ENCODE measurements at regions not wholly inside any gene's neighbourhood (a gene's known extent, or its start where the extent isn't known, plus 50 kb on each side); places are given as distances from the start of the nearest gene placed in this dataset.

DNA sequence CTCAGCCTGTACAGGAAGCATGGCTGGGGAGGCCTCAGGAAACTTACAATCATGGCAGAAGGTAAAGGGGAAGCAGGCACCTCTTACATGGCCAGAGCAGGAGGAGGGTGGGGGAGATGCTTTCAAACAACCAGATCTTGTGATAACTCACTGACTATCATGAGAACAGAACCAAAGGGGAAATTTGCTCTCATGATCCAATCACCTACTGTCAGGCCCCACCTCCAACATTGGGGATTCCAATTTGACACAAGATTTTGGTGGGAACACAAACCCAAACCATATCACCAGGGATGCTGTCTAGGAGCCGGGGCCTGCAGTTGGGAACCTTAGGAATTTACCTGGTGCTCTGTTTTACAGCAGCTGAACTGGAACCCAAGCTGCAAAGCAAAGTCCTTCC lies 191.1 kb upstream of the CITED2 start:
- H3K36me3 ChIP-seq (ENCODE audit: insufficient read depth, insufficient read length, low read length) = no peaks in the 10 kb centered on the region
- DNase-seq (ENCODE audit: low read depth, low spot score) = no peak
- H3K9ac ChIP-seq (ENCODE audit: insufficient read length, low read depth) = no peak overlapping the region
- no peaks in the 10 kb centered on the region for H3K4me1 ChIP-seq (ENCODE audit: insufficient read depth, insufficient read length)
- TF ChIP-seq SUZ12 (IDR thresholded peaks at IDR 0.05; ENCODE audit: extremely low read depth, insufficient read depth, insufficient read length) = no peak
- no peak for TF ChIP-seq ZNF274 (IDR thresholded peaks at IDR 0.05; ENCODE audit: low read depth, low read length)
- no peak for TF ChIP-seq YY1 (IDR thresholded peaks at IDR 0.05; ENCODE audit: insufficient read depth, insufficient read length)
- H3K27me3 ChIP-seq (ENCODE audit: insufficient read depth, insufficient read length) = no peaks in the 10 kb centered on the region
- H3K4me3 ChIP-seq (ENCODE audit: insufficient read length, low read depth) = no peak overlapping the region
- no peaks in the 10 kb centered on the region for H3K9me3 ChIP-seq (ENCODE audit: insufficient read depth, low read length)

- DNase-seq (ENCODE audit: low read depth, low spot score) = no peak
- Histone ChIP-seq H3K4me3 (ENCODE audit: insufficient read length, low read depth) (no peak overlapping the region), H3K4me1 (ENCODE audit: insufficient read depth, insufficient read length) (no peaks in the 10 kb centered on the region), H3K27me3 (ENCODE audit: insufficient read depth, insufficient read length) (no peaks in the 10 kb centered on the region), H3K9ac (ENCODE audit: insufficient read length, low read depth) (no peak overlapping the region), H3K9me3 (ENCODE audit: insufficient read depth, low read length) (no peaks in the 10 kb centered on the region), H3K36me3 (ENCODE audit: insufficient read depth, insufficient read length, low read length) (no peaks in the 10 kb centered on the region)
- no peak for TF ChIP-seq SUZ12 (IDR thresholded peaks at IDR 0.05; ENCODE audit: extremely low read depth, insufficient read depth, insufficient read length)
- no peak for TF ChIP-seq YY1 (IDR thresholded peaks at IDR 0.05; ENCODE audit: insufficient read depth, insufficient read length)
- TF ChIP-seq ZNF274 (IDR thresholded peaks at IDR 0.05; ENCODE audit: low read depth, low read length) = no peak
Observed at GRCh38 chr6:139557547-139557946, 183.1 kb upstream of the CITED2 start.

DNA sequence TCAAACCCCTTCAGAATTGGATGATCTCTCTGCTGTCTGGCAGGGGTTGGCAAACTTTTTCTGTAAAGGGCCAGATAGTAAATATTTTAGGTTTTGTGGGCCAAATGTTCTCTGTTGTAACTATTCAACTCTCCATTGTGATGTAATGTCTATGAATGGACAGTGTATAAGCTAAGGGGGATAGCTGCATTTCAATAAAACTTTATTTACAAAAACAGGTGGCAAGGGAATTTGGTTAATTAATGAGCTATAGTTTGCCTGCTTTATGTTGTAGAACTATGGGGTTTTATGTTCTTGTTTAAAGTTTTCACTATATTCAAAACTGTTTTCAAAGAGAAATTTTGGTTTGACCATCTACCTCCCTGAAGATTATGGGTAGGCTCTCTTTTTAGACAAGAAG lies 182.1 kb upstream of the CITED2 start:
- Histone ChIP-seq H3K36me3 (ENCODE audit: insufficient read depth, insufficient read length, low read length) (no peaks in the 10 kb centered on the region), H3K27me3 (ENCODE audit: insufficient read depth, insufficient read length) (no peaks in the 10 kb centered on the region), H3K4me3 (ENCODE audit: insufficient read length, low read depth) (no peak overlapping the region), H3K9ac (ENCODE audit: insufficient read length, low read depth) (no peak overlapping the region), H3K9me3 (ENCODE audit: insufficient read depth, low read length) (no peaks in the 10 kb centered on the region), H3K4me1 (ENCODE audit: insufficient read depth, insufficient read length) (no peaks in the 10 kb centered on the region)
- DNase-seq (ENCODE audit: low read depth, low spot score) = no peak
- TF ChIP-seq YY1 (IDR thresholded peaks at IDR 0.05; ENCODE audit: insufficient read depth, insufficient read length) (no peak), SUZ12 (IDR thresholded peaks at IDR 0.05; ENCODE audit: extremely low read depth, insufficient read depth, insufficient read length) (no peak), ZNF274 (IDR thresholded peaks at IDR 0.05; ENCODE audit: low read depth, low read length) (no peak)

DNA sequence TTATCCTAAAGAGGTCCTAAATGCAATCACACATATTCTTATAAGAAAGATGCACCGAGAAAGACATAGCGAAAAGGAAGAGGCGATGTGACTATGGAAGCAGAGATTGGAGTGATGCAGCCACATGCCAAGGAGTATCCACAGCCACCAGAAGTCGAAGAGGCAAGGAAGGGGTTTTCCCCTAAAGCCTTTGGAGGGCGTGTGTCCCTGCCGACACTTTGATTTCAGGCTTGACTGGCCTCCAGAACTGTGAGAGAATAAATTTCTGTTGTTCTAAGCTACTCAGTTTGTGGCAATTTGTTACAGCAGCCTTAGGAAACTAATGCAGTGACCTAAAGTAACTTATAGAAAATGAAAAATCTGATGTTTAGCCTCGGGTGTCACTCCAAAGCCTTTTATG lies 179.5 kb upstream of the CITED2 start:
- TF ChIP-seq YY1 (IDR thresholded peaks at IDR 0.05; ENCODE audit: insufficient read depth, insufficient read length) (no peak), SUZ12 (IDR thresholded peaks at IDR 0.05; ENCODE audit: extremely low read depth, insufficient read depth, insufficient read length) (no peak), ZNF274 (IDR thresholded peaks at IDR 0.05; ENCODE audit: low read depth, low read length) (no peak)
- Histone ChIP-seq H3K36me3 (ENCODE audit: insufficient read depth, insufficient read length, low read length) (no peaks in the 10 kb centered on the region), H3K27me3 (ENCODE audit: insufficient read depth, insufficient read length) (no peaks in the 10 kb centered on the region), H3K9ac (ENCODE audit: insufficient read length, low read depth) (no peak overlapping the region), H3K4me3 (ENCODE audit: insufficient read length, low read depth) (no peak overlapping the region), H3K9me3 (ENCODE audit: insufficient read depth, low read length) (no peaks in the 10 kb centered on the region), H3K4me1 (ENCODE audit: insufficient read depth, insufficient read length) (no peaks in the 10 kb centered on the region)
- no peak for DNase-seq (ENCODE audit: low read depth, low spot score)

GRCh38 chr6:139551376-139551775 lies 176.9 kb upstream of the CITED2 start:
- H3K36me3 ChIP-seq (ENCODE audit: insufficient read depth, insufficient read length, low read length) = no peaks in the 10 kb centered on the region
- H3K4me1 ChIP-seq (ENCODE audit: insufficient read depth, insufficient read length) = no peaks in the 10 kb centered on the region
- DNase-seq (ENCODE audit: low read depth, low spot score) = no peak
- no peaks in the 10 kb centered on the region for H3K27me3 ChIP-seq (ENCODE audit: insufficient read depth, insufficient read length)
- H3K9ac ChIP-seq (ENCODE audit: insufficient read length, low read depth) = no peak overlapping the region
- TF ChIP-seq YY1 (IDR thresholded peaks at IDR 0.05; ENCODE audit: insufficient read depth, insufficient read length) (no peak), ZNF274 (IDR thresholded peaks at IDR 0.05; ENCODE audit: low read depth, low read length) (no peak), SUZ12 (IDR thresholded peaks at IDR 0.05; ENCODE audit: extremely low read depth, insufficient read depth, insufficient read length) (no peak)
- H3K9me3 ChIP-seq (ENCODE audit: insufficient read depth, low read length) = no peaks in the 10 kb centered on the region
- H3K4me3 ChIP-seq (ENCODE audit: insufficient read length, low read depth) = no peak overlapping the region

DNA sequence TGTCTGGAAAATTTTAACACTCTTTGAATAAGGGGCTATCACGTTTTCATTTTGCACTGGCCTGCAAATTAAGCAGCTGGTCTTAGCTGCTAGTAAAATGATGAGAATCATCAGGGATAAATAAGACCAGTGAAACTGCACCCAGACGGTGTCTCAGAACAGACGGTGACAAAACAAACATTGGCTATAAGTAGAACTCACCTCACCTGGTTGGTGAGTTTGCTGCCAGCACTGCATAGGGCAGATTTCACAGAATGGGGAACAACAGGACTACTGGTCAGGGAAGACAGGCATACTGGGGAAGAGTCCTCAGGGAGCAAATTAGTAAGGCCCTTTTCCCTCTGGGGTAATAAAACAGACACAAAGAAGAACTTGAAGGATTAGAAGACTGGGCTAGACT lies 175.9 kb upstream of the CITED2 start:
- Histone ChIP-seq H3K9me3 (ENCODE audit: insufficient read depth, low read length) (no peaks in the 10 kb centered on the region), H3K9ac (ENCODE audit: insufficient read length, low read depth) (no peak overlapping the region), H3K4me3 (ENCODE audit: insufficient read length, low read depth) (no peak overlapping the region), H3K36me3 (ENCODE audit: insufficient read depth, insufficient read length, low read length) (no peaks in the 10 kb centered on the region), H3K27me3 (ENCODE audit: insufficient read depth, insufficient read length) (no peaks in the 10 kb centered on the region), H3K4me1 (ENCODE audit: insufficient read depth, insufficient read length) (no peaks in the 10 kb centered on the region)
- DNase-seq (ENCODE audit: low read depth, low spot score) = no peak
- no peak for TF ChIP-seq YY1 (IDR thresholded peaks at IDR 0.05; ENCODE audit: insufficient read depth, insufficient read length)
- no peak for TF ChIP-seq SUZ12 (IDR thresholded peaks at IDR 0.05; ENCODE audit: extremely low read depth, insufficient read depth, insufficient read length)

- DNase-seq (ENCODE audit: low read depth, low spot score) = no peak
Observed at GRCh38 chr6:139549561-139550070, 175.2 kb upstream of the CITED2 start.

More at GRCh38 chr6:139549561-139550070, 175.2 kb upstream of the CITED2 start:
- H3K4me3 ChIP-seq (ENCODE audit: insufficient read length, low read depth) = no peak overlapping the region
- H3K36me3 ChIP-seq (ENCODE audit: insufficient read depth, insufficient read length, low read length) = no peaks in the 10 kb centered on the region
- H3K27me3 ChIP-seq (ENCODE audit: insufficient read depth, insufficient read length) = no peaks in the 10 kb centered on the region
- TF ChIP-seq SUZ12 (IDR thresholded peaks at IDR 0.05; ENCODE audit: extremely low read depth, insufficient read depth, insufficient read length) (no peak), ZNF274 (IDR thresholded peaks at IDR 0.05; ENCODE audit: low read depth, low read length) (no peak), YY1 (IDR thresholded peaks at IDR 0.05; ENCODE audit: insufficient read depth, insufficient read length) (no peak)
- H3K9me3 ChIP-seq (ENCODE audit: insufficient read depth, low read length) = no peaks in the 10 kb centered on the region
- H3K9ac ChIP-seq (ENCODE audit: insufficient read length, low read depth) = no peak overlapping the region
- no peaks in the 10 kb centered on the region for H3K4me1 ChIP-seq (ENCODE audit: insufficient read depth, insufficient read length)
